Endodermal cell (in vitro differentiated cells): ENCODE measurements at regions not wholly inside any gene's neighbourhood (a gene's known extent, or its start where the extent isn't known, plus 50 kb on each side); places are given as distances from the start of the nearest gene placed in this dataset.

Experiments used
- DNase-seq: peaks from one replicate; pipeline ENCODE4 v3.0.0-alpha.2; 2017
- H3K27ac ChIP-seq: 2 replicates; pipeline ENCODE4 v1.5.1; 2013; ENCODE audit warnings: mild to moderate bottlenecking, low read depth, low read length, moderate library complexity
- H3K27me3 ChIP-seq: 2 replicates; pipeline ENCODE4 v1.6.1; 2013; ENCODE audit warnings: mild to moderate bottlenecking, low read length, moderate library complexity; ENCODE audit not compliant: insufficient read depth, control insufficient read depth, poor library complexity, severe bottlenecking
- H3K36me3 ChIP-seq: 2 replicates; pipeline ENCODE4 v1.7.0; 2013; ENCODE audit warnings: mild to moderate bottlenecking, low read length, moderate library complexity; ENCODE audit not compliant: control insufficient read depth, insufficient read depth
- H3K4me1 ChIP-seq: one replicate; pipeline ENCODE4 v1.7.0; 2013; ENCODE audit warnings: low read length; ENCODE audit not compliant: control insufficient read depth, insufficient read depth
- H3K4me3 ChIP-seq: 2 replicates; pipeline ENCODE4 v1.5.1; 2013; ENCODE audit warnings: mild to moderate bottlenecking, low read length, moderate library complexity
- H3K9ac ChIP-seq: 2 replicates; pipeline ENCODE4 v1.6.1; 2013; ENCODE audit warnings: mild to moderate bottlenecking, low read length, moderate library complexity; ENCODE audit not compliant: poor library complexity, severe bottlenecking; ENCODE audit errors: extremely low read depth
- H3K9me3 ChIP-seq: 2 replicates; pipeline ENCODE4 v1.6.1; 2013; ENCODE audit warnings: mild to moderate bottlenecking, low read length, moderate library complexity; ENCODE audit not compliant: control insufficient read depth
- H3K27ac Mint-ChIP-seq: 2 replicates; pipeline ENCODE4 v1.8.0; 2020; ENCODE audit warnings: mixed read lengths
- H3K27me3 Mint-ChIP-seq: 2 replicates; pipeline ENCODE4 v1.8.0; 2021; ENCODE audit warnings: mild to moderate bottlenecking, mixed read lengths; ENCODE audit not compliant: insufficient read depth
- H3K36me3 Mint-ChIP-seq: 2 replicates; pipeline ENCODE4 v1.8.0; 2020; ENCODE audit warnings: low read depth, mixed read lengths
- H3K4me1 Mint-ChIP-seq: 2 replicates; pipeline ENCODE4 v1.8.0; 2020; ENCODE audit warnings: mixed read lengths
- H3K4me3 Mint-ChIP-seq: 2 replicates; pipeline ENCODE4 v1.8.0; 2020; ENCODE audit warnings: mild to moderate bottlenecking, moderate library complexity, mixed read lengths
- H3K9me3 Mint-ChIP-seq: 2 replicates; pipeline ENCODE4 v1.8.0; 2020; ENCODE audit warnings: mild to moderate bottlenecking, mixed read lengths
- WGBS, 2 experiments: methylation state at CpG; one replicate each; pipeline versions ENCODE4 v1.1.5 to v1.1.7; 2013; ENCODE audit warnings: missing lambda C conversion rate in 2 of 2, mixed read lengths in 1 of 2; ENCODE audit not compliant: insufficient coverage in 1 of 2, insufficient read length in 1 of 2; 5-methylcytosine and 5-hydroxymethylcytosine counted together
- TF ChIP-seq, protein P1 (sequence below): fragments of 200-600 bp; sonication (generic); conservative IDR thresholded peaks from 2 replicates; pipeline ENCODE4 v1.5.0; 2021; ENCODE audit warnings: antibody characterized with exemption, mild to moderate bottlenecking

GRCh38 chr14:51498411-51499227 is 153.1 kb upstream of the FRMD6 start:
- Mint-ChIP-seq H3K27ac (peak overlapping the region; percentile 23), H3K9me3 (peaks cover 36% of the 10 kb centered on the region), H3K27me3 (no peaks in the 10 kb centered on the region), H3K4me3 (no peak overlapping the region), H3K36me3 (peaks cover 5% of the 10 kb centered on the region), H3K4me1 (peaks cover 7% of the 10 kb centered on the region)
- DNase-seq = no peak
- TF ChIP-seq, protein P1, sequence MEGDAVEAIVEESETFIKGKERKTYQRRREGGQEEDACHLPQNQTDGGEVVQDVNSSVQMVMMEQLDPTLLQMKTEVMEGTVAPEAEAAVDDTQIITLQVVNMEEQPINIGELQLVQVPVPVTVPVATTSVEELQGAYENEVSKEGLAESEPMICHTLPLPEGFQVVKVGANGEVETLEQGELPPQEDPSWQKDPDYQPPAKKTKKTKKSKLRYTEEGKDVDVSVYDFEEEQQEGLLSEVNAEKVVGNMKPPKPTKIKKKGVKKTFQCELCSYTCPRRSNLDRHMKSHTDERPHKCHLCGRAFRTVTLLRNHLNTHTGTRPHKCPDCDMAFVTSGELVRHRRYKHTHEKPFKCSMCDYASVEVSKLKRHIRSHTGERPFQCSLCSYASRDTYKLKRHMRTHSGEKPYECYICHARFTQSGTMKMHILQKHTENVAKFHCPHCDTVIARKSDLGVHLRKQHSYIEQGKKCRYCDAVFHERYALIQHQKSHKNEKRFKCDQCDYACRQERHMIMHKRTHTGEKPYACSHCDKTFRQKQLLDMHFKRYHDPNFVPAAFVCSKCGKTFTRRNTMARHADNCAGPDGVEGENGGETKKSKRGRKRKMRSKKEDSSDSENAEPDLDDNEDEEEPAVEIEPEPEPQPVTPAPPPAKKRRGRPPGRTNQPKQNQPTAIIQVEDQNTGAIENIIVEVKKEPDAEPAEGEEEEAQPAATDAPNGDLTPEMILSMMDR = no peak
- no peak overlapping the region for H3K27ac ChIP-seq
- peaks cover 36% of the 10 kb centered on the region for H3K9me3 ChIP-seq
- no peaks in the 10 kb centered on the region for H3K36me3 ChIP-seq
- H3K27me3 ChIP-seq = no peaks in the 10 kb centered on the region
- no peak overlapping the region for H3K4me3 ChIP-seq
- peaks cover 4% of the 10 kb centered on the region for H3K4me1 ChIP-seq
- H3K9ac ChIP-seq = no peak overlapping the region
- 95 to 97% methylated on average over 6 to 10 of the region's 10 CpGs for WGBS, 2 experiments

DNA sequence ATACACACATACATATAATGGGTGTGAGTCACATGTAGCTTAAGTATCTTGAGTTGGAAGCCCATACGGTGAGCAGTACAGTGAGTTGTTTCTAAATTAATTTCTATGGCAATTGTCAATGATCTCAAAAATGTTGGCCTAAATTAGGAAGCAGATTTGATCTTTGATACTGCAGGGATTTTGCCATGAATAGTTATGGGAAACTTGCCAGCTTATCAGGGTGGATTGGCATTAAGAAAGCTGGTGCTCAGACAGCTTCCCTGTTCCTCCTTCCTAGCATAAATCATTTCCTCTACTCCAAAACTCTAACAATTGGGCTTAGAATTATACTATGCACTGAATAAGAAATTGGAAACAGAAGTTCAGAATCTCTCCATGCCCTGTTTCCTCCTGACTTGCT is 150.9 kb upstream of the FRMD6 start:
- H3K4me3 ChIP-seq = no peak overlapping the region
- Mint-ChIP-seq H3K9me3 (peaks cover 32% of the 10 kb centered on the region), H3K4me3 (no peak overlapping the region), H3K4me1 (peaks cover 7% of the 10 kb centered on the region), H3K27ac (no peak overlapping the region), H3K36me3 (peaks cover 5% of the 10 kb centered on the region), H3K27me3 (no peaks in the 10 kb centered on the region)
- no peak for DNase-seq
- peaks cover 40% of the 10 kb centered on the region for H3K9me3 ChIP-seq
- 89 to 100% methylated on average over 1 of the region's 1 CpG for WGBS, 2 experiments
- H3K36me3 ChIP-seq = no peaks in the 10 kb centered on the region
- peaks cover 4% of the 10 kb centered on the region for H3K4me1 ChIP-seq
- H3K9ac ChIP-seq = no peak overlapping the region
- no peaks in the 10 kb centered on the region for H3K27me3 ChIP-seq
- no peak overlapping the region for H3K27ac ChIP-seq
- TF ChIP-seq, protein P1 = no peak

DNA sequence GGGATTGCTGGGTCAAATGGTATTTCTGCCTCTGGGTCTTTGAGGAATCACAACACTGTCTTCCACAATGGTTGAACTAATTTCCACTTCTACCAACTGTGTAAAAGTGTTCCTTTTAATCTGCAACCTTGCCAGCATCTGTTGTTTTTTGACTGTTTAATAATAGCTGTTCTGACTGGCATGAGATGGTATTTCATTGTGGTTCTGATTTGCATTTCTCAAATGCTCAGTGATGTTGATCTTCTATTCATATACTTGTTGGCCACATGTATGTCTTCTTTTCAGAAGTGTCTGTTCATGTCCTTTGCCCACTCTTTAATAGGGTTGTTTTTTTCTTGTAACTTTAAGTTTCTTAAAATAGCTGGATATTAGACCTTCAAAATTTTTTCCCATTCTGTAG is 150.0 kb upstream of the FRMD6 start:
- Histone ChIP-seq H3K9me3 (peaks cover 37% of the 10 kb centered on the region), H3K4me1 (peaks cover 4% of the 10 kb centered on the region), H3K4me3 (peak overlapping the region; percentile 0), H3K9ac (no peak overlapping the region), H3K27ac (no peak overlapping the region), H3K36me3 (no peaks in the 10 kb centered on the region), H3K27me3 (no peaks in the 10 kb centered on the region)
- Mint-ChIP-seq H3K4me1 (peaks cover 7% of the 10 kb centered on the region), H3K9me3 (peaks cover 29% of the 10 kb centered on the region), H3K27me3 (no peaks in the 10 kb centered on the region), H3K36me3 (peaks cover 5% of the 10 kb centered on the region), H3K4me3 (no peak overlapping the region), H3K27ac (no peak overlapping the region)
- no peak for DNase-seq
- TF ChIP-seq, protein P1 = no peak
